ENCODE measurements at regions not wholly inside any gene's neighbourhood (a gene's known extent, or its start where the extent isn't known, plus 50 kb on each side); places are given as distances from the start of the nearest gene placed in this dataset.
"Not testable (repeated sequence)": the region's sequence is repeated elsewhere in the genome, so short reads cannot be mapped to it uniquely, and the experiment has no call there.

- TF ChIP-seq CTCF, EP300 (IDR thresholded peaks at IDR 0.05): not testable (repeated sequence)
These were observed 100.3 kb downstream of the TMEM167A start for GRCh38 chr5:82976887-82977286.
